ENCODE measurements at regions not wholly inside any gene's neighbourhood (a gene's known extent, or its start where the extent isn't known, plus 50 kb on each side); places are given as distances from the start of the nearest gene placed in this dataset.

DNA sequence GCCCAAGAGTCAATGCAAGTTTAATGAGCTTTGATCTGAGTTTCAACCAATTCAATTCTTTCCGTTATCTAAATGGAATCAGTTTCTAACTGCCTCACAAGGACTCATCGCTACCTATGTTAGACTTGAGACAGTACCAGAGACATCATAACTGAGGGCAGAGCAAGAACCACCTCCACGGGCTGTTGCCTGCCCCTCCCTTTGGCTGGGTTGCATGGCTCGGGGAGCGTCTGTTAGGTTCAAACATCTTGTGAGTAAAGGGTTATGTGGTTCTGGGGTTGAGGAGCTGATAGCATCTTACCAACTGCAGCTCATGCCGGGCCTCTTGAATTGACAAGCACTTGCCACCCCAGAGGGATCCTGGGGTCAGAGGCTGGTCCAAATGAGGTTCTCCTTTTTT, 457.9 kb downstream of the ENC1 start:
- H3K36me3 Mint-ChIP-seq, result no peaks in the 10 kb centered on the region
- DNase-seq (no peak), ATAC-seq (no peak)
- peaks cover 5% of the 10 kb centered on the region for H3K27me3 Mint-ChIP-seq
- H3K9me3 Mint-ChIP-seq (ENCODE audit: low read depth), result no peaks in the 10 kb centered on the region
- H3K27ac Mint-ChIP-seq, result no peak overlapping the region
- H3K4me3 Mint-ChIP-seq, result no peak overlapping the region
- CTCF ChIA-PET, result no interaction called here
- no peaks in the 10 kb centered on the region for H3K4me1 Mint-ChIP-seq

DNA sequence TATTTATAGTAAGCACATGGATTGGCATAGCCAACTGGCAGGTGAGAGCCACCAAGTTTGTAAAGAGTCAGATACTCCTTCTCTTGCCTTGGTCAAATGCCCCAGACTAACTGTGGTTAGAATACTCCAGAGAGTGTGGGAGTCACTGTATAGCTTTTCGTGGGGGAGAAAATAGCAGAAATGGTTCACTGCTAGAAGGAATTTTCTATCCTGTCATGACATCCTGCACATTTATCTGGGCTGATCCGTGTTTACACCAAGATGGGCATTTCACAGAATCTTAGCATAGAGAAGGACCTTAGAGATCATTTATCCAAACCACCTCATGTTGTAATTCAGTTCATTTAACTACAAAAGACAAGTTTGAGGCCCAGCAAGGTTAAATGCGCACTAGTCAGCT, 460.8 kb downstream of the ENC1 start:
- ATAC-seq, result no peak
- CTCF ChIA-PET, result no interaction called here
- DNase-seq, result no peak
- Mint-ChIP-seq H3K27me3 (peaks cover 9% of the 10 kb centered on the region), H3K27ac (no peak overlapping the region), H3K9me3 (ENCODE audit: low read depth) (no peaks in the 10 kb centered on the region), H3K4me1 (no peaks in the 10 kb centered on the region), H3K4me3 (no peak overlapping the region), H3K36me3 (no peaks in the 10 kb centered on the region)

DNA sequence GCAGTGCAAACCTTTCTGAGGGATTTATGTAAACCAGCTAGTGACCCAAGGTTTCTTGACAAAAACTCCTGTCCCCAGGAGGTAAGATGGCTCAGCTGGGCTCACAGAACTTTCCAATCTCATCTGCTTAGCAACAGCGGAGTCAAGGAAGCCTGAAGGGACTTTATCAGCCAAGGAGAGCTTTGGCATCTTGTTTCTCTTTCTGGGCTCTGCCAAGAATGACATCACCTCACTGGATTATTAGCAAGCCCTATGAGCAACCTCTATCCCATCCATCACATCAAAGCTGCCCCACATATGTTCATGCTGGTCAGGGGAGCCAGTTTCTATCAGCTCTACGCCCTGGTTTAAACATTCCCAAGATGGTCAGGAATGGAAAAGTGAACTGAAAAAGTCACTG, 461.3 kb downstream of the ENC1 start:
- Mint-ChIP-seq H3K4me1 (no peaks in the 10 kb centered on the region), H3K9me3 (ENCODE audit: low read depth) (no peaks in the 10 kb centered on the region), H3K4me3 (no peak overlapping the region), H3K27ac (no peak overlapping the region), H3K36me3 (no peaks in the 10 kb centered on the region), H3K27me3 (peaks cover 9% of the 10 kb centered on the region)
- no peak for ATAC-seq
- CTCF ChIA-PET, result no interaction called here
- no peak for DNase-seq

DNA sequence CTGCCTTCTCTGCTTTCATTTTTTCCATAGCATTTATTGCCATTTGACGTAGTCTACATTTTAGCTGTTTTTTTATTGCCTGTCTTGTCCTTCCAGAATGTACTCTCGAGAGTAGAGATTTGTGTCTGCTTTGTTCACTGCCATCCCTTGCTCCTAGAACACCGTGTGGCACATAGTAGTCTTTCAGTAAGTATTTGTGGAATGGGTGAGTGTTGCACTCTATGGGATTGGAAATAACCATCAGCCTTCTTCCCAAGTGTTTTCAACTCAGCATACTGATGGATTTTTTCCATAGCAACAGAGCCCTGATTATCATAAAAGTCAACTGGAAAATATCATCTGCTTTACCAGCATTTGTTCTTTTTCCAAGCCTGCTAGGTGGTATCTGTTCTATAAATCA, 462.6 kb downstream of the ENC1 start:
- no peaks in the 10 kb centered on the region for H3K9me3 Mint-ChIP-seq (ENCODE audit: low read depth)
- H3K27me3 Mint-ChIP-seq, result peaks cover 9% of the 10 kb centered on the region
- H3K27ac Mint-ChIP-seq, result no peak overlapping the region
- CTCF ChIA-PET, result no interaction called here
- DNase-seq (no peak), ATAC-seq (no peak)
- H3K36me3 Mint-ChIP-seq, result no peaks in the 10 kb centered on the region
- no peak overlapping the region for H3K4me3 Mint-ChIP-seq
- H3K4me1 Mint-ChIP-seq, result no peaks in the 10 kb centered on the region

DNA sequence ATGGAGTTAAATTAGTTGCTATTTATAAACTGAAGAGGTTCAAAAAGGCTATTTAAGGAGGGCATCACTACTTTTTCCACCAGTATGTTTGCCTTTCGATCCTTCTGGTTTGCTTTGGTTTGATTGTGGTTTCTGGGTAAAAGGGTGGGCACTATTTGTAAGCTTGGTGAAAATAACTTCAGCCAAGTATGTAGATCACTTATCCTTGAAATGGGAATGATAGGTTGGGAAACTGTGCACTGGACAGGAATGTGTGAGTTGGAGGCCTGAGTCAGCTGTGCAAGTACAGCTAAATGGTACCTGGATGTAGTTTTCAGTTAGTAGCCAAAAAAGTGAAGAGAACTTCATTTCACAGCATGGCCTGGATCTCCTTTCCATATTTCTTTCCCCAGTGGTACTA, 466.2 kb downstream of the ENC1 start:
- Mint-ChIP-seq H3K4me3 (no peak overlapping the region), H3K27me3 (peaks cover 4% of the 10 kb centered on the region), H3K36me3 (no peaks in the 10 kb centered on the region), H3K4me1 (no peaks in the 10 kb centered on the region), H3K9me3 (ENCODE audit: low read depth) (no peaks in the 10 kb centered on the region), H3K27ac (no peak overlapping the region)
- DNase-seq (no peak), ATAC-seq (no peak)
- CTCF ChIA-PET, result no interaction called here

DNA sequence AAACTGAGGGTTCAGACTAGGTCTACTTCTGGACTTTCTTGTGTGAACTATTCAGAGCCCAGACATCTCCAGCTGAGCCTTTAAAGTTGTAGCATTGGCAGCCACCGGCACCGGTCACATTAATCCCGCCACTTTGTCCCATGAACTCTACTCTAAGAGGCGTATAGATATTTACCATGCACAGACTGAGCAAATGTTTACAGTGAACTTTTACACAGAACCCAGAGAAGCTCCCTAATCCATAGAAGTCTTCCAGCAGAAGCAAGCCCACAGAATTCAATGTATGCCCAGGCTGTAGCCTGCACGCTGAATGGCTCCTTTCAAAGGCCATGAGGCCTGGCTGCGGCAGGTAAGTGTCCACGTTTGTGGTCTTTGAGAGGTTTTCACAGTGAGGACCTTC, 466.9 kb downstream of the ENC1 start:
- ATAC-seq, result no peak
- H3K27ac Mint-ChIP-seq, result no peak overlapping the region

DNA sequence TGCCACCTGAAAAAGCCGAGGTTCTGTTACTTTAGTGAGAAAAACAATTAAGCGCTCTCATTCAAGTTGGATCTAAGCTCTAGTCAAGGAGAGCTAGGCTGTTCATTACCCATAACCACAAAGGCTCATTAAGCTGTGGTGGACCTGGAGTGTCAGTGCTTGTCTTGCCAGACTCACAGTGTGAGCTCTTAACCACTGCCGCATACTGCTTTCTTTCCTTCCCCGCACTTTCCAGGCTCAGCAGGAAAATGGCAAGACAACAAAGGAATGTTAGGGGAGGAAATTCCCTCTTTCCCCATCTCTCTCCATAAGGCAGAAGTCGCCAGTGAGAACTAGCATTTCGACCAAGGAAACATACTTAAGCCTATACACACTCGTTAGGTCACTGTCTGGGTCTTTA, 467.3 kb downstream of the ENC1 start:
- Mint-ChIP-seq H3K27ac (no peak overlapping the region), H3K4me1 (no peaks in the 10 kb centered on the region), H3K4me3 (no peak overlapping the region), H3K36me3 (no peaks in the 10 kb centered on the region), H3K9me3 (ENCODE audit: low read depth) (no peaks in the 10 kb centered on the region), H3K27me3 (peaks cover 6% of the 10 kb centered on the region)
- ATAC-seq, result no peak
- DNase-seq, result no peak
- CTCF ChIA-PET, result no interaction called here

More for the DNA sequence above, 466.9 kb downstream of the ENC1 start:
- no peaks in the 10 kb centered on the region for H3K4me1 Mint-ChIP-seq
- H3K4me3 Mint-ChIP-seq, result no peak overlapping the region
- CTCF ChIA-PET, result no interaction called here
- no peaks in the 10 kb centered on the region for H3K9me3 Mint-ChIP-seq (ENCODE audit: low read depth)
- peaks cover 4% of the 10 kb centered on the region for H3K27me3 Mint-ChIP-seq
- H3K36me3 Mint-ChIP-seq, result no peaks in the 10 kb centered on the region
- DNase-seq, result no peak

DNA sequence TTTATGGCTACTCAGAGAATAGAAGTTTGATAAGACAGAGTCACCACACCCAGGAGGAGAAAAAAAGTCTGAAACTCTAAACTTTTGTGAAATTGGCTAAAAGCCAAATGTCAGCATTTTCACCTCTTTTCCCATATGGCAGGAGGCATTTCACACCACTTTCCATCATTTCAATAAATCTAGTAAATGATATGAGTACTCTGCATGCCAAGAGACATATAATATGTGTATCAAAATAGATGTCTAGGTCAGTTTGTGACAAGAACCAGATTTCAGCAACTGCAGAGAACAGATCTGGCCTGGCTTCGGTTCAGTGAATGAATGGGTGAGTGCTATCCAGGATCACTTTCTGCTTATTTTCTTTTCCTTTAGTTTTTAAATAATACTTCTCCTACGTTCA, 470.8 kb downstream of the ENC1 start:
- DNase-seq (no peak), ATAC-seq (no peak)
- no peak overlapping the region for H3K4me3 Mint-ChIP-seq
- H3K4me1 Mint-ChIP-seq, result no peaks in the 10 kb centered on the region
- H3K9me3 Mint-ChIP-seq (ENCODE audit: low read depth), result no peaks in the 10 kb centered on the region
- CTCF ChIA-PET, result no interaction called here
- no peaks in the 10 kb centered on the region for H3K36me3 Mint-ChIP-seq
- H3K27me3 Mint-ChIP-seq, result peaks cover 4% of the 10 kb centered on the region
- H3K27ac Mint-ChIP-seq, result no peak overlapping the region

DNA sequence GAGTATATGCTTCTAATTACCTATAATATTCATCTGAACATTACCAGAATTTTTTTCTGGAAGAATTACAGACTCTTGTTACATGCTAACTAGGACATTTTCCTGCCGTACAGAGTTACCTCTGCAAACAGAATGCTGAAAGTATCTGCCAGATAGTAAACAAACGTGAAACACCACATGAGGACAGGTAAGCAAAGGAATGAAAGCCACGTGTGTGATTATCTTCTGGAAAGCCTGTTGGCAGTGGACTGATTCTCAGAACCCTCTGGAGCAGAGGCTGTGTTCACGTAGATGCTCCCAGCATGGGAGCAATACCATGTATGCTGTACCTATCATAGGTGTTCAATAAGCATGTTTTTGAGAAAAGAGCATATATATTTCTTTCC, 472.6 kb downstream of the ENC1 start:
- Mint-ChIP-seq H3K27me3 (peaks cover 4% of the 10 kb centered on the region), H3K9me3 (ENCODE audit: low read depth) (no peaks in the 10 kb centered on the region), H3K27ac (no peak overlapping the region), H3K36me3 (no peaks in the 10 kb centered on the region), H3K4me3 (no peak overlapping the region), H3K4me1 (no peaks in the 10 kb centered on the region)
- no peak for ATAC-seq
- CTCF ChIA-PET, result no interaction called here
- no peak for DNase-seq

DNA sequence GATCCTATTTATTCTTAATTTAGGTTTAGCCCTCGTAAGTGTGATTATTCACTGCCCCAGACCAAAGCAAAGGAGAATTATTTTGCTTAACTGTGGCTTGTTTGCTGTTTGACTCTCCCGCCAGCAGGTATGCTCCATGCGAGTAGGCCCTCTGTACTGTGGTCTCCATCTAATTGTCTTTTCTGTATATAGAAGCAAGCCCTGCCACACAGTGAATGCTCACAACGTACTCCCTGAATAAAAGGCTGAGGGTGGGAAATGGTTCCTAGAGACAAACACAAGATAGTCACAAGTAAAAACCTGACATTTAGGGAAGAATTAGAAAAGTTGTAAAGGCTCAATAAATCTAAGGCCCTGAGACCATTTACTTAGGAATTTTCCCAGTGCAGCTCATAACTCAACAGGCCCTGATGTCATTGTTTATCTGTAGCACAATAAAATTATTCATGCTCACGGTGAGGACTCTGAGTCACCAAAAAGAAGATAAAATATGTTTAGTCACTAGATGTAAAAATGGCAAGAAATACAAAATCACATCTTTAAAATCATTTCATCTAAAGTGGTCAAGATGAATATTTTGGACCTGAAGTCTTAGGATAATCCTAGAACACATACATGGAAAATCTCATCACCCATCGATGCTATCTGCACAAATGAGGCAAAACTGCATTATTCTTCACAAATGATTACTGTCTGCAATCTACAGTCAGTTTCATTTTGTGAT, 473.2 kb downstream of the ENC1 start:
- H3K27ac Mint-ChIP-seq, result no peak overlapping the region
- ATAC-seq, result no peak
- no peaks in the 10 kb centered on the region for H3K9me3 Mint-ChIP-seq (ENCODE audit: low read depth)
- H3K4me3 Mint-ChIP-seq, result no peak overlapping the region
- no peaks in the 10 kb centered on the region for H3K36me3 Mint-ChIP-seq
- no peak for DNase-seq
- peaks cover 4% of the 10 kb centered on the region for H3K27me3 Mint-ChIP-seq
- H3K4me1 Mint-ChIP-seq, result no peaks in the 10 kb centered on the region
- CTCF ChIA-PET, result no interaction called here

DNA sequence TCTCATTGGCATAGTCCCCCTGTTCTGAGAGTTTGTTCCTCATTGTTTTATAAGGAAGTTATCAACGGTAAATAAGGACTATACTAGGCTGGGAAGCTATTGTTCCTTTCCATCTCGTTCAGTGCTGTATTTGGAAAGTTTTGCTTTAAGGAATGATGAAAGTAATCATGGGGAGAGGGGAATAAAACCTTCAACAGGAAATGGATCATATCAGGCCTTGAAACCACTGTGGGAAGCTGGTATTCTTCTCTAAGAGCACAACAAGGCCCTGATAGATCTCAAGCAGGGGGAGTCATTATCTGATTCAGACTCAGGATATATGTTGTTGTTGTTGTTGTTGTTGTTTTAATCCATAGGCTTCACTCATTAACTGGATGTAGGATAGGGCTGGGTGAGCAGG, 474.5 kb downstream of the ENC1 start:
- H3K27me3 Mint-ChIP-seq, result peaks cover 4% of the 10 kb centered on the region
- ATAC-seq (no peak), DNase-seq (no peak)
- no peak overlapping the region for H3K27ac Mint-ChIP-seq
- H3K9me3 Mint-ChIP-seq (ENCODE audit: low read depth), result no peaks in the 10 kb centered on the region
- H3K36me3 Mint-ChIP-seq, result no peaks in the 10 kb centered on the region
- H3K4me3 Mint-ChIP-seq, result no peak overlapping the region
- CTCF ChIA-PET, result no interaction called here
- H3K4me1 Mint-ChIP-seq, result no peaks in the 10 kb centered on the region

DNA sequence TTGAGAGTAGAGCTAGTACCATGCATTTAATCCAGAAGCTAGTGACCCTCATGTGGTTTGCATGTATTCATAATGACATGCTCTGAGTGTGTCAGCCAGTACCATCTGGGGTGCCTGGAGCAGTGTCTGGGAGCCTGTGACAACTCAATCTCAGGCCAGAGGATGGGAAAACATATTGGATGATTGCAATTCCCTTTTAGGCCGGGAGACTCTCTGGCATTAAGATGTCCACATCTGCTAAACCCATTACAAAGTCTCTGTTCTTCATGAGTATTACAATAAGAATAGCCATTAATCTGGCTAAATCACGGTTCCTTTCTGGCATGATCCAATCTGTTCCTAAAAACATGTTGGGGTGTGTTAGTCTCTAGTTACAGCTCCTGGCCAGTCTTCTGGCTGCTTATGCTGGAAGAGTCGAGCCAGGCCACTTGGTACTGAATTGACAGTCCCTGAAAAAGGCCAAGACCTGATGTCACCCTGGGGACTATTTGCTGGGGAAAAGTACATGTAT, 475.7 kb downstream of the ENC1 start:
- Mint-ChIP-seq H3K9me3 (ENCODE audit: low read depth) (no peaks in the 10 kb centered on the region), H3K36me3 (no peaks in the 10 kb centered on the region), H3K4me3 (no peak overlapping the region), H3K4me1 (no peaks in the 10 kb centered on the region), H3K27me3 (peaks cover 5% of the 10 kb centered on the region), H3K27ac (no peak overlapping the region)
- CTCF ChIA-PET, result no interaction called here
- DNase-seq (no peak), ATAC-seq (no peak)

DNA sequence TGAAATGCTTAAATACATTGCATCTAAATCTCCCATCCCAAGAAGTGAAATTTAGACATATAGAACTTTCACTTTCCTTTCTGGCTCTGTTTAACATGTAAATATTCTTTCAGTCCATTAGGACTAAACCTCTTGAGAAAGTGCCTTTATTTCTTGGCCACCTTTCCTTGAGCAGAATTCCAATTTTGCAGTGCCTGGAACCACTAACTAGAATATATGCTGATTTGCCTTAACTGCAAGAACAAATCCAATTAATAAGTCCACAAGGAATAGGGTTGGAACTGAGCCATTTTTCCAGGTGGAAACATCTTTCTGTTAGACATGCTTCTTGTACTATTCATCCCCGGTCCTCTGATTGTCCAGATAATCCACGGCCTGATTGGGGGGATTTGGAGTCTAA, 478.0 kb downstream of the ENC1 start:
- Mint-ChIP-seq H3K27me3 (peaks cover 18% of the 10 kb centered on the region), H3K9me3 (ENCODE audit: low read depth) (no peaks in the 10 kb centered on the region), H3K36me3 (no peaks in the 10 kb centered on the region), H3K4me1 (no peaks in the 10 kb centered on the region), H3K27ac (no peak overlapping the region), H3K4me3 (no peak overlapping the region)
- CTCF ChIA-PET, result no interaction called here
- ATAC-seq (no peak), DNase-seq (no peak)

DNA sequence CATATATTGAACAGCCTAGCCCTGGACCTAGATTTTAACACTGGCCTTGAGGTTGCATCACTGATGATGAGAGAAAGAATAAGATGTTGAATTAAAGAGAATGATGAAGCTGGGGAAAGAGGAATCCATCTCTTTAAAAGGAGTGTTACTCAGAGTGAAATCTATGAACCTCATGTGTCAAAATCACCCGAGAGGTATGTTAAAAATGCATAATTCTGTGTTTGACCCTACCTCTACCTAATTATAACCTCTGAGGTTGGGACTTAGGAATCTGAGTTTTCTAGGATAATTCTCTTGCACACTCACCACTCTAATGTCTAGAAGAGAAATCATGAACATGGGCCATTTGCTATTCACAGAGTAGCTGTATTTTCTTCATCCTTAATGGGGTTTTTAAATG, 479.4 kb downstream of the ENC1 start:
- no peak overlapping the region for H3K4me3 Mint-ChIP-seq
- no peak for DNase-seq
- no peak for ATAC-seq
- no peaks in the 10 kb centered on the region for H3K9me3 Mint-ChIP-seq (ENCODE audit: low read depth)
- no peaks in the 10 kb centered on the region for H3K4me1 Mint-ChIP-seq
- H3K27me3 Mint-ChIP-seq, result peaks cover 18% of the 10 kb centered on the region
- H3K27ac Mint-ChIP-seq, result no peak overlapping the region
- no peaks in the 10 kb centered on the region for H3K36me3 Mint-ChIP-seq
- CTCF ChIA-PET, result no interaction called here

Data from activated CD8-positive, alpha-beta memory T cell treated with anti-CD3 and anti-CD28 coated beads, Interleukin-2, amount 10 ng/mL, durations not matched to agents 7 days and 5 days (primary cell).